A549 (cell line): ENCODE measurements at regions not wholly inside any gene's neighbourhood (a gene's known extent, or its start where the extent isn't known, plus 50 kb on each side); places are given as distances from the start of the nearest gene placed in this dataset.

Experiments
- FOXS1 ChIP-seq: fragments of 250-450 bp; sonication (Bioruptor Pico); IDR thresholded peaks from 2 replicates; pipeline ENCODE4 v1.5.0; 2020; ENCODE audit warnings: mild to moderate bottlenecking, moderate library complexity
- MYC ChIP-seq: IDR thresholded peaks from 2 replicates; pipeline ENCODE4 v1.6.1; 2012; ENCODE audit warnings: mild to moderate bottlenecking, inconsistent platforms, low read length, improper control_type of control experiment, borderline replicate concordance
- POLR2A ChIP-seq: IDR thresholded peaks from 2 replicates; pipeline ENCODE4 v1.6.1; 2012; ENCODE audit warnings: mild to moderate bottlenecking, low read length
- RFX5 ChIP-seq: fragments of 450-650 bp; IDR thresholded peaks from 2 replicates; pipeline ENCODE4 v1.7.1; 2014; ENCODE audit warnings: antibody characterized with exemption, mild to moderate bottlenecking, moderate library complexity
- TF ChIP-seq, protein P1 (sequence below): fragments of >200 bp; sonication (Bioruptor Twin); formaldehyde crosslinking; IDR thresholded peaks from 3 replicates; pipeline ENCODE4 v1.5.1; 2016
- TF ChIP-seq, protein P2 (sequence below): fragments of 450-650 bp; IDR thresholded peaks from 2 replicates; pipeline ENCODE4 v1.6.1; 2014; ENCODE audit warnings: antibody characterized with exemption

DNA sequence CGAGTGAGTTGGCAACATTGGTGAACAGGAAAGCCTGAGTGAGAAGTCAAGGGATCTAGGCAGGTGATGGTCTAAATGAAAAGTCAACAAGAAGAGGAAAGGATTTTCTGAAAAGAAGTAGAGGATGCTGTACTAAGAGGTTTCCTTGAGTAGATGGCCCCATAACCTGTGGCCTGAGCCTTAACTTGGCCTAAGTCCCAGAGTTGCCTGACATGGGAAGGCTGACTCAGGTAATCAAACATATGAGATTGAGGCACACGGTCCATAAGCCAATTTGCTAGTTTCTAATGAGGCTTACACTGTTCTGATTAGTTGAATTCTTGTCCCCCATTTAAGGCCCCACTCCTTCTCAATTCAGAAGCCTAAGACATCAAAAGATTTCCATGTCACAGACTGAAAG is 262.5 kb upstream of the LMCD1 start:
- TF ChIP-seq MYC (no peak), FOXS1 (CRISPR knock-in tag) (no peak), RFX5 (no peak), POLR2A (no peak)
- TF ChIP-seq, protein P1, sequence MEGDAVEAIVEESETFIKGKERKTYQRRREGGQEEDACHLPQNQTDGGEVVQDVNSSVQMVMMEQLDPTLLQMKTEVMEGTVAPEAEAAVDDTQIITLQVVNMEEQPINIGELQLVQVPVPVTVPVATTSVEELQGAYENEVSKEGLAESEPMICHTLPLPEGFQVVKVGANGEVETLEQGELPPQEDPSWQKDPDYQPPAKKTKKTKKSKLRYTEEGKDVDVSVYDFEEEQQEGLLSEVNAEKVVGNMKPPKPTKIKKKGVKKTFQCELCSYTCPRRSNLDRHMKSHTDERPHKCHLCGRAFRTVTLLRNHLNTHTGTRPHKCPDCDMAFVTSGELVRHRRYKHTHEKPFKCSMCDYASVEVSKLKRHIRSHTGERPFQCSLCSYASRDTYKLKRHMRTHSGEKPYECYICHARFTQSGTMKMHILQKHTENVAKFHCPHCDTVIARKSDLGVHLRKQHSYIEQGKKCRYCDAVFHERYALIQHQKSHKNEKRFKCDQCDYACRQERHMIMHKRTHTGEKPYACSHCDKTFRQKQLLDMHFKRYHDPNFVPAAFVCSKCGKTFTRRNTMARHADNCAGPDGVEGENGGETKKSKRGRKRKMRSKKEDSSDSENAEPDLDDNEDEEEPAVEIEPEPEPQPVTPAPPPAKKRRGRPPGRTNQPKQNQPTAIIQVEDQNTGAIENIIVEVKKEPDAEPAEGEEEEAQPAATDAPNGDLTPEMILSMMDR: no peak
- TF ChIP-seq, protein P2, sequence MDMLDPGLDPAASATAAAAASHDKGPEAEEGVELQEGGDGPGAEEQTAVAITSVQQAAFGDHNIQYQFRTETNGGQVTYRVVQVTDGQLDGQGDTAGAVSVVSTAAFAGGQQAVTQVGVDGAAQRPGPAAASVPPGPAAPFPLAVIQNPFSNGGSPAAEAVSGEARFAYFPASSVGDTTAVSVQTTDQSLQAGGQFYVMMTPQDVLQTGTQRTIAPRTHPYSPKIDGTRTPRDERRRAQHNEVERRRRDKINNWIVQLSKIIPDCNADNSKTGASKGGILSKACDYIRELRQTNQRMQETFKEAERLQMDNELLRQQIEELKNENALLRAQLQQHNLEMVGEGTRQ: no peak
